HL-60 (cell line): ENCODE measurements at regions not wholly inside any gene's neighbourhood (a gene's known extent, or its start where the extent isn't known, plus 50 kb on each side); places are given as distances from the start of the nearest gene placed in this dataset.
"Not testable (repeated sequence)": the region's sequence is repeated elsewhere in the genome, so short reads cannot be mapped to it uniquely, and the experiment has no call there.

Experiments
- DNase-seq, 2 experiments: peaks; one replicate each; pipeline ENCODE4 v3.0.0-alpha.2; 2010 to 2020; ENCODE audit warnings: low read depth in 1 of 2, low spot score in 1 of 2
- H3K27ac ChIP-seq: fragments of 250-450 bp; sonication (Bioruptor Pico); replicated peaks from 2 replicates; pipeline ENCODE4 v1.5.1; 2020; ENCODE audit warnings: mild to moderate bottlenecking, moderate library complexity
- H3K27me3 ChIP-seq: fragments of 250-450 bp; sonication (Bioruptor Pico); 2 replicates; pipeline ENCODE4 v1.5.1; 2021; ENCODE audit warnings: mild to moderate bottlenecking, moderate library complexity; ENCODE audit not compliant: insufficient read depth, poor library complexity, severe bottlenecking
- H3K4me3 ChIP-seq: replicated peaks from 2 replicates; pipeline ENCODE4 v1.5.1; 2011; ENCODE audit warnings: mild to moderate bottlenecking, control low read depth, low read length; ENCODE audit not compliant: insufficient read depth
- CTCF ChIP-seq: IDR thresholded peaks from one replicate; pipeline ENCODE4 v1.5.1; 2011; ENCODE audit warnings: low read length, control low read depth, inconsistent platforms; ENCODE audit not compliant: insufficient read depth
- GABPA ChIP-seq: IDR thresholded peaks from 2 replicates; pipeline ENCODE4 v1.6.1; 2012; ENCODE audit warnings: low read depth
- POLR2AphosphoS5 ChIP-seq: IDR thresholded peaks from 2 replicates; pipeline ENCODE4 v1.6.1; 2012; ENCODE audit warnings: low read depth
- REST ChIP-seq: IDR thresholded peaks from 2 replicates; pipeline ENCODE4 v1.6.1; 2012; ENCODE audit warnings: low read depth; ENCODE audit not compliant: insufficient replicate concordance
- SPI1 ChIP-seq: IDR thresholded peaks from 2 replicates; pipeline ENCODE4 v1.6.1; 2012; ENCODE audit warnings: low read depth, mild to moderate bottlenecking, borderline replicate concordance

GRCh38 chr3:197363553-197364409 lies 65.4 kb upstream of the DLG1 start:
- Histone ChIP-seq H3K4me3 (no peak overlapping the region), H3K27me3 (no peaks in the 10 kb centered on the region), H3K27ac (no peak overlapping the region)
- DNase-seq = no peak
- TF ChIP-seq CTCF (no peak), REST (no peak), POLR2AphosphoS5 (no peak), SPI1 (no peak), GABPA (no peak)

- H3K4me3 ChIP-seq = no peak overlapping the region
- TF ChIP-seq GABPA = no peak
- no peak for TF ChIP-seq POLR2AphosphoS5
- TF ChIP-seq REST = no peak
- TF ChIP-seq SPI1 = no peak
- no peak for TF ChIP-seq CTCF
- H3K27me3 ChIP-seq = no peaks in the 10 kb centered on the region
- H3K27ac ChIP-seq = no peak overlapping the region
- DNase-seq = no peak
Observed at GRCh38 chr3:197362081-197362480, 63.7 kb upstream of the DLG1 start.

GRCh38 chr3:197360095-197360494 lies 61.7 kb upstream of the DLG1 start:
- not testable (repeated sequence) for DNase-seq, H3K4me3 ChIP-seq, H3K27ac ChIP-seq, H3K27me3 ChIP-seq

GRCh38 chr3:197359476-197359875 lies 61.1 kb upstream of the DLG1 start:
- DNase-seq, H3K4me3 ChIP-seq, H3K27me3 ChIP-seq, H3K27ac ChIP-seq: not testable (repeated sequence)

- no peak overlapping the region for H3K4me3 ChIP-seq
- H3K27me3 ChIP-seq = no peaks in the 10 kb centered on the region
- TF ChIP-seq GABPA (no peak), REST (no peak), CTCF (no peak), SPI1 (no peak), POLR2AphosphoS5 (no peak)
- no peak overlapping the region for H3K27ac ChIP-seq
- DNase-seq = no peak
Observed at GRCh38 chr3:197356741-197357140, 58.3 kb upstream of the DLG1 start.
